Upper lobe of left lung (tissue), 4 donors: ENCODE measurements at regions not wholly inside any gene's neighbourhood (a gene's known extent, or its start where the extent isn't known, plus 50 kb on each side); places are given as distances from the start of the nearest gene placed in this dataset.

ENCODE experiments used
- POLR2A ChIP-seq, 4 donors: fragments of 450-650 bp; IDR thresholded peaks; one replicate each; pipeline ENCODE4 v1.5.1; 2016 to 2017; ENCODE audit warnings: antibody characterized with exemption in 4 of 4, mild to moderate bottlenecking in 2 of 4
- TF ChIP-seq, protein P1 (sequence below), 6 experiments: fragments of 450-650 bp in 4 of 6; fragments of 200-600 bp in 2 of 6; sonication (generic) in 2 of 6; IDR thresholded peaks; one replicate each; pipeline ENCODE4 v1.5.1; 2016 to 2019; ENCODE audit warnings: antibody characterized with exemption in 6 of 6

DNA sequence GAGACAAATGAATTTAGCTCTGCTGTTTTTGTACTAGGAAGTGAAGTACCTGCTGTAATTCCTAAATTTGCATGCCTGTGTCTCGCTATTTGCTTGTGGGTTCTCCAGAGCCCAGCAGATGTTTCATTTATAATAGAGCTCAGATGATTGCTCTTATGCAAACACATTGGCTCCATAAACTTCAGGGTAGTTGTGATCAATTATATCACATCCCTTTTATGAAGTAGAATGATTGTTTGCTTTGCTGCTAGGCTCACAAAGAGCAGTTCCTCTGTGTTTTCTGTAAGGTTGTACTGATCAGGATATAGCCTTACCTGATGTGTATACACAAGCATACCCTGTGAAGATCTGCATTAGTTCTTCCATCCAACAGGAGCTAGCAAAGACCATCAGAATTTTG lies 64.1 kb downstream of the C11orf87 start:
- TF ChIP-seq, protein P1, sequence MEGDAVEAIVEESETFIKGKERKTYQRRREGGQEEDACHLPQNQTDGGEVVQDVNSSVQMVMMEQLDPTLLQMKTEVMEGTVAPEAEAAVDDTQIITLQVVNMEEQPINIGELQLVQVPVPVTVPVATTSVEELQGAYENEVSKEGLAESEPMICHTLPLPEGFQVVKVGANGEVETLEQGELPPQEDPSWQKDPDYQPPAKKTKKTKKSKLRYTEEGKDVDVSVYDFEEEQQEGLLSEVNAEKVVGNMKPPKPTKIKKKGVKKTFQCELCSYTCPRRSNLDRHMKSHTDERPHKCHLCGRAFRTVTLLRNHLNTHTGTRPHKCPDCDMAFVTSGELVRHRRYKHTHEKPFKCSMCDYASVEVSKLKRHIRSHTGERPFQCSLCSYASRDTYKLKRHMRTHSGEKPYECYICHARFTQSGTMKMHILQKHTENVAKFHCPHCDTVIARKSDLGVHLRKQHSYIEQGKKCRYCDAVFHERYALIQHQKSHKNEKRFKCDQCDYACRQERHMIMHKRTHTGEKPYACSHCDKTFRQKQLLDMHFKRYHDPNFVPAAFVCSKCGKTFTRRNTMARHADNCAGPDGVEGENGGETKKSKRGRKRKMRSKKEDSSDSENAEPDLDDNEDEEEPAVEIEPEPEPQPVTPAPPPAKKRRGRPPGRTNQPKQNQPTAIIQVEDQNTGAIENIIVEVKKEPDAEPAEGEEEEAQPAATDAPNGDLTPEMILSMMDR (IDR thresholded peaks at IDR 0.05): no peak
- TF ChIP-seq POLR2A (IDR thresholded peaks at IDR 0.05): no peak
